CD4-positive, alpha-beta T cell treated with Interleukin-12 subunit alpha and Interleukin-12 subunit beta, for 1 hour (primary cell): ENCODE measurements at regions not wholly inside any gene's neighbourhood (a gene's known extent, or its start where the extent isn't known, plus 50 kb on each side); places are given as distances from the start of the nearest gene placed in this dataset.

Experiments
- DNase-seq: peaks from one replicate; pipeline ENCODE4 v3.0.0-alpha.2; 2020

GRCh38 chr7:98679741-98680140 lies 62.7 kb downstream of the NPTX2 start:
- DNase-seq: no peak

DNA sequence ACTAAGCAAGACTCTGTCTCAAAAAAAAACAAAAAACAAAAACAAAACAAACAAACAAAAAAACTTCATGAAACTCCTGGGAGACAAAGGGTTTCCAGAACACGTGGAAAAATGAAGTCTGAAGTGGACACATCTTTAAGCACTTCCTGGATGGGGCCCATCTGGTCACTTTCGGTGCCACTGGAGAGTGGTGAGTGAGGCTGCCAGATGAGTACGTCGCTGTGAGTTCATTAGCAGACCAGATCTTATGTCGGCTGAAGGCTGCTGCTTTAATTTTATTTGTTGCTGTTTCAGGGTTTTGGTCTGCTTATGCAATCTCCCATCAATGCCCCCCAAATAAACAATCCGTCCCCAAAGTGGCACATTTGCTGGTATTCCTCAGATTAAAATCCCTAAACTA lies 64.4 kb downstream of the NPTX2 start:
- DNase-seq: no peak

- DNase-seq: no peak
Observed at GRCh38 chr7:98681951-98682350, 64.9 kb downstream of the NPTX2 start.

GRCh38 chr7:98683514-98683913 lies 66.4 kb downstream of the NPTX2 start:
- no peak for DNase-seq

GRCh38 chr7:98685541-98685940 lies 68.5 kb downstream of the NPTX2 start:
- DNase-seq: no peak

DNA sequence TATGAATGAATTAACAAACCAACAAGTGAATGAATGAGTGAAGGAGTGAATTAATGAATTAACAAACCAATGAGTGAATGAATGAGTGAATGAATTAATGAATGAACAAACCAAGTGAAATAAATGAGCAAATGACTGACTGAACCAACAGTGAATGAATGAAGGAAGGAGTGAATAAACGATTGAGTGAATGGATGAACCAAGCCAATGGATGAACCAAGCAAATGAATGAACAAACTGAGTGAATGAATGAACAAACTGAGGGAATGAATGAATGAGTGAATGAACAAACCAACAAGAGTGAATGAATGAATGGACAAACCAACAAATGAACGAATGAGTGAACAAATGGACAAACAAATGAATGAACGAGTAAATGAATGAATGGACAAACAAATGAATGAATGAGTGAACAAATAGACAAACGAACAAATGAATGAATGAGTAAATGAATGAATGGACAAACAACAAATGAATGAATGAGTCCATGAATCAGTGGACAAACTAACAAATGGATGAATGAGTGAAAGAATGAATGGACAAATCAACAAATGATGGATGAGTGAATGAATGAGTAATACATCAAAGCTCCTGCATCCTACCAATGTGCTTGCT lies 69.5 kb downstream of the NPTX2 start:
- DNase-seq: no peak

- DNase-seq: no peak
Observed at GRCh38 chr7:98687111-98687751, 70.1 kb downstream of the NPTX2 start.

DNA sequence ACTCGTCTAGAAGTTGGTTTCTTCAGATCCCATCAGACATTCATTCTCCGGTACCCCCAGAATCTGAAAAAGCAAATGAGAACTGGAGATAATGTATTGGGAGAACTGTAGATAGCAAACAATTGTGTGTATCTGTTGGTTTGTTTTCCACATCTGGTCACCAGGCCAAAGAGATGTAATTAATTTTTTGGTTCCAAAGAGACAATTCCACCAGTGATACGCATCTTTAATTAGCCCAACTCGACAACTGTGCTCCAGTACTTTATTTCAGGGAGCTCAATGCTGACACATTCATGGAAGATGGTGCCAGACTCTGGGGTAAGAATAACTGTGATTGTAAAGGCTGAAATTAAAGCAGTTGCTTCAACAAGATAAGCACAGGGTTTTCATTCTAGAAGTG lies 74.5 kb downstream of the NPTX2 start:
- no peak for DNase-seq

- DNase-seq: no peak
Observed at GRCh38 chr7:98697083-98697482, 80.0 kb downstream of the NPTX2 start.

DNA sequence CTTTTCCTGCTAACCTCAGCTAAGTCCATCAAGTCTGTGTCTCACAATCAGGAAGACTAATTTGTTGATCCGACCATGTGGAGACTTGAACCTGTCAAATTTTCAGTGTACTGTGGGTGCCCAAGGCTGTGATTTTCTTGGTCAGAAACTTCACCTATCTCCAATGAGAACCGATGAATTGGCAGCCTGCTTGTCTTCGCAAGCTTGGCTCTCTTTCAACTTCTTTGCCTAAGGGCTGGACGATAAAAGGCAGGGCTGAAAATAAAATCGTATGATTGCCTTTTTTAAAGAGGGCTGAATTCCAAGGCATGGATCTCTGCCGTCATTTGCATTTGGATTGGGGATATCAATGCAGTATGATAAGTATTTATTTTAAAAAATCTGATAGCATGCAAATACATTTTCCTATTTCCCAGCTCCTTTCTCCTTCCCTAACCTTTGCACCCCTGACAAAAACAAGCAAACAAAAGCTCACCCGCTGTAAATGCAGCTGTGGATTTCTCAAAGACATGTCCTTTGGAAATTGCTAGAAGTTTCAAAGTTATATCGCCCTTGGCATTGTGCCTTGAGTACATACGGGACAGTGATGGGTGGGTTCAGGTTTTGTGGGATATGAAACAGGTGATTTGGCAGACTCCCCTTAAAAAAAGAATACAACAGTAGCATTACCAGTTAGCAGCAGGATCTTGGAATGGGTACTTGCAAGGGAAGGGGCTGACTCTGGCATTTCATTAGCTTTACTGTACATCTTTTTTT lies 80.6 kb downstream of the NPTX2 start:
- DNase-seq: no peak

DNA sequence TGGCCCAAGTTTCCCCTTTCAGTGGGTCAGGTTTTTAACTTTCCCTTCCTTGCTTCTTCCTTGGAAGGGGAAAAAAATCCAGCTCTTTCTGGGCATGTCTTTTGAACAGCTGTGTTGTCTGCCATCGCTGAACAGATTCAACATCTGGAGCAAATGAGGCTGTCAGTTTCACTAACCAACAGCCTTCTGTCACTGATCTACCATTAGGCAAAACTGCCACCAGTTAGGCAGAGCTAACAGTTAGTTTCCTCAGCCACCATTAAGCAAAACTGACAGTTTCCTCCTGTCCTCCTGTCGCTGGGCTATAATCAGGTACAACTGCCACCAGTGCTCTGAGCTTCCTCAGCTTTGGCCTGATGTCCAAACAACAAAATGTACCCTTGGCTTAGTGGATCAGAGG lies 81.9 kb downstream of the NPTX2 start:
- DNase-seq: no peak

- no peak for DNase-seq
Observed at GRCh38 chr7:98700533-98700932, 83.4 kb downstream of the NPTX2 start.

DNA sequence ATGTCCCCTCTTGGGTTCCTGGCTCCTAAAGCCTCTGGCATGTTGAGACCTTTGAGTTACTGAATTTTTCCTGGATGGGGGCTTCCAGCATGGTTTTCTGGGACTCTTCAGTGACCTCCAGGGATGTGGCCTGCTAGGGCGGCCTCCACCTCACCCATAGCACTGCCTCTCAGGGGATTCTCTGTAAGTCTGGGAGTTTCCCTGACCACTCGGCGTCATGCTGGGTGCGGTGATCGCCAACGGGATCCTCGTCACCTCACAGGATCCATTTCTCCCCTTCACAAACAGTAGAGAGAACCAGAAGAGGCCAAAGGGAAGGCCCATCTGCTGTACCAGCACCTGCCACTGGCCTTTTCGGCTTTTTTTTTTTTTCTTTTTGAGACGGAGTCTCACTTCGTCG lies 84.3 kb downstream of the NPTX2 start:
- DNase-seq: no peak

DNA sequence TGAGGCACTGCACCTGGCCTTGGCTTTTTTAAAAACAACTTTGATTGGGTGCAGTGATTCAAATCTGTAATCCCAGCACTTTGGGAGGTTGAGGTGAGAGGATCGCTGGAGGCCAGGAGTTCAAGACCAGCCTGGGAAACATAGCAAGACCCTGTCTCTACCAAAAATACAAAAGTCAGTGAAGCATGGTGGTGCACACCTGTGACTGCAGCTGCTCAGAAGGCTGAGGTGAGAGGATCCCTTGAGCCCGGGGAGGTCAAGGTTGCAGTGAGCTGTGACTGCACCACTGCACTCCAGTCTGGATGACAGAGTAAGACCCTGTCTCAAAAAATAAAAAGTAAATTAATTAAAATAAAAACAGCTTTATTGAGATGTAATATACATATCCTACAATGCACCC lies 84.9 kb downstream of the NPTX2 start:
- DNase-seq: no peak

DNA sequence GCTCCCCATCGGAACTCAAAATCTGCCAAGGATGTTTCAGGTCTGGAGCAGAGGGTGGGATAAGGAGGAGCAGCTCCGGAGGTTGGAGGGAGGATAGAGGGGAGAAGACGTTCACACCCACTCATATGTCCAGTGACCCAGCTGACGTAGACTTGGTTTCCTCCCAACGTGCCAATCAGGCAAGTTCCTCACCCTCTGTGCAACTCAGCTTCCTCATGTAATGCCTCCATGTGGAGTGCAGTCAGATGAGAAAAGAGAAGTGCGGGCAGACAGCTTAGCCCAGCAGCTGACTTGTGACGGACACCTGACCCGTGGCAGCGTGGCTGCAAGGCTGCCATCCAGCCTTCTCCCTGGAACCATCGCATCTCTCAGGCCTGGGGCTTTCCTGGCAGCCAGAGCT lies 86.8 kb downstream of the NPTX2 start:
- DNase-seq: no peak

- DNase-seq: no peak
Observed at GRCh38 chr7:98705626-98706025, 88.5 kb downstream of the NPTX2 start.

DNA sequence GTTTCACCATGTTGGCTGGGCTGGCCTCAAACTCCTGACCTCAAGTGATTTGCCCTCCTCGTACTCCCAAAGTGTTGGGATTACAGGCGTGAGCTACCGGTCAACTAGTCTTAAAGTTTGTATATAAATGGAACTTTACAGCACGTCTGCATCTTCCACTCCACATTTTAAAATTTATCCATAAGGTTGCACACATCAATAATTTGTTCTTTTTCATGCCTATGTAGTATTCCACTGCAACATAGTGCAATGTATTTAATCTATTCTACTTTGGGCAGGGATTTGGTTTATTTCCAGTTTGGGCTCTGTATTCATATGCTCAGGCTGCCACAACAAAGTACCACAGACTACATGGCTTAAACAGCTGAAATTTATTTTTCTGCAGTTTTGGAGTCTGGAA lies 90.0 kb downstream of the NPTX2 start:
- DNase-seq: no peak

DNA sequence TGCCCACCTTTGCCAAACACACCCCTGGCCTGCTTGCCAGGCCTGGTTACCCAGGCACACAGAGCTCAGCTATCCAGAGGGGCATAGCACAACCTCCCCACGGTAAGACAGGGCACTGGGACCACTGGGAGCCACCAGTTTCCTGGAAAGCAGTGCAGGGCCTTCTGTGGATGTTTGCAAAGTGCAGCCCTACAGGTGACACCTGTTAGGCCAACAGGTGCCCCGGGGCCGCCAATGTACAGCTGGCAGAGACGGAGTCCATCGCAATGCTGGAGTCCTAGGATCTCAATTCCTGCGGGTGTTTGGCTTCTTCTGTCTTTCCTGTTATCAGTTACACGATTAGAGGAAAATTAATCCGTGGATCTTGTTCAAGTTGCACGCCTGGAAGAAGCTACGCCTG lies 94.9 kb downstream of the NPTX2 start:
- DNase-seq: no peak

DNA sequence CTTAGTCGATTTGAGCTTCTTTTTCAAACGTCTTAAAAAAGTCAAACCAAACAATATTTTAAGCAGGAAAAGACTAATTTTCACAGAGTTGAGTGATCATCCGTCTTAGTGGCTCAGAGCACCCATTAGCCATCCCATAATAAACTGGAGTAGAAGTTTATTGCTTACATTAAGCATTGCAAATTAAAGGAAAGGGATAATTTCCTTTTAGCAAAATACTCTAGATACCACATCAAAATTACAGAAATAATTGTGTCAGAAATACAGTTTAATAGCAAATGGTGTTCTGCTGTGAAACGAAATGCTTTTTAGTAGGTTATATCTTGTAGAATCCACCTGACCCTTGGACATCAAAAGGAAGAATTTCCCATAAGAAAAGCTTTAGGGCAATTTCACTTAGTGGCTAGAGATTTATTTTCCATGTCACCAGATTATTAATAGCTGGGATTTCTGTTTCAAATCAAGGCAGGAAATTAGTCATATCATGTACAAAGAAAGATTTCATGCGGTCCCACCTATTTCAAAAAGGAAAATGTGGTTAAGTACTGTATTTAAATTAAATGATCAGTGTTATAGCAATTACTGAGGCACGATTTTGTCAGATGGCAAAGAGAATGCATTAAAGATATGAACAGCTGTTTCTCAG lies 96.2 kb downstream of the NPTX2 start:
- DNase-seq: no peak

- no peak for DNase-seq
Observed at GRCh38 chr7:98719396-98719795, 102.3 kb downstream of the NPTX2 start.

DNA sequence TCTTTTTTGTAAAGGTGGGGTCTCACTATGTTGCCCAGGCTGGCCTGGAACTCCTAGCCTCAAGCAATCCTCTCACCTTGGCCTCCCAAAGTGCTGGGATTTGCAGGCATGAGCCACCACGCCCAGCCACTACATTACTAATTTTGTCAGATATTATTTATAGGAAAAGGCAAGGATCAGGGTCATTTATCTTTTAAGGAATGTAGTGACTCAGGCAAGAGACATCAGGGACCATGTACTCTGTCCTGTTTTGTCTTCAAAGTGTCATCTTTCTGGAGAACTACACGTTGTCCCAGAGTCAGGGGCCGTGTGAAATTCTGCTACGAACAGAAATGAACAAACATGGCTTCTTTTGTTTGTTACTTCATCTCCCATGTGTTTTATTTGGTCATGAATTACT lies 105.3 kb downstream of the NPTX2 start:
- DNase-seq: no peak

DNA sequence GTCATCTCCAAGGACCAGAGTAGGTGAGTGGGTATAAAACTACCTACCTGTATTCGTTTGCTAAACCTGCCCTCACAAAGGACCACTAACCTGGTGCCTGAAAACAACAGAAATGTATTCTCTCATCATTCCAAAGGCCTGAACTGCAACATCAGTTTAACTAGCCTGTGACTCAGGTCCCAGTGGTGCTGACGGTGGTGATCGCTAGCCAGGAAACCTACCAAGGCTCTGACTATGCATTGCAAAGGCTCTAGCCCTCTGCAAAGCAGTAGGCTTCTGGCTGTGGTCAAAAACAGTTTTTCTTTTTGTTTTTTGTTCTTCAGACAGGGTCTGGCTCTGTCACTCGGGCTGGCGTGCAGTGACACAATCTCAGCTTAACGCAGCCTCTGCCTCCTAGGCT lies 107.5 kb downstream of the NPTX2 start:
- no peak for DNase-seq

DNA sequence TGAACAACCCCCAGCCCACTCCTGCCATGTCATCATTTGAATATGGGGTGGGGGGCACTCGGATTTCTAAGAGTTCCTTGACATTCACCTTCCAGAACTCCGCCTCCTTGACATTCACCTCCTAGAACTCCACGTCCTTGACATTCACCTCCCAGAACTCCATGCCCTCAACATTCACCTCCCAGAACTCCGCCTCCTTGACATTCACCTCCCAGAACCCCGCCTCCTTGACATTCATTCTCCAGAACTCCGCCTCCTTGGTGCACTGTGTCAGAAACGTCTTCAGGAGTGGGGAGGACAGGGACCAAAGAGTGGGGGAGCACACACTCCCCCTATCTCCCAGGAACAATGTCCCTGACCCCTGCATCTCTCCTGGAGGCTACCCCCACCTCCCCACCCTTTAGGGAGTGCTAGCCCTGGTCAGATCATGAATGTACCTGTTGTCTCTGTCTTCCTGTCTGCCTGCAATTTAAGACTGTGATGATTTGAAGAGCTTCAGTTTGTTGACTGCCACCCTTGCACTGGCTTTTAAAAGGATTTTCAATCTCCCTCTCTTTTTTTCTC lies 110.1 kb downstream of the NPTX2 start:
- no peak for DNase-seq

DNA sequence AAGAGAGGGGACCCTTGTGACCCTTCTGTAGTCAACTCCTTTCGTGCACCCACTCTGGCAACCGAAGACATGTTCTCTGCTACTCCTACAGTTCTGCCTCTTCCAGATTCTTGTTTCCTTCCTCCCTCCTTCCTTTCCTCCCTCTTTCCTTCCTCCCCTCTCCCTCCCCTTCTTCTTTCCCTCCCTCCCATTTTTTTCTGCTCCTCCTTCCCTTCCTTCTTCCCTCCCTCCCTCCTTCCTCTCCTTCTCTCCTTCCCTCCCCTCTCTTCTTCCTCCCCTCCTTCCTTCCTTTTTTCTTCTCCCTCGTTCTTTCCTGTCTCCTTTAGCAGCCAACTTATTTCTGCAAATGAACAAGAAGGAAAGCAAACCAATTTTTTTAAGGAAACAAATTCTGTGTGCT lies 111.5 kb downstream of the NPTX2 start:
- no peak for DNase-seq
